D341Med (cell line): ENCODE measurements at regions not wholly inside any gene's neighbourhood (a gene's known extent, or its start where the extent isn't known, plus 50 kb on each side); places are given as distances from the start of the nearest gene placed in this dataset.
A peak's percentile ranks its signal among the peaks of the same experiment; 100 is the strongest.

Source experiments
- DNase-seq: peaks from one replicate; pipeline ENCODE4 v3.0.0; 2012; ENCODE audit warnings: low spot score

GRCh38 chr2:49255409-49255971 lies 101.2 kb upstream of the FSHR start:
- peak; percentile 19 for DNase-seq

GRCh38 chr2:49254401-49254800 lies 100.1 kb upstream of the FSHR start:
- no peak for DNase-seq

- DNase-seq, result no peak
Measured at GRCh38 chr2:49251766-49252165, 97.5 kb upstream of the FSHR start.

- DNase-seq, result no peak
Measured at GRCh38 chr2:49251251-49251650, 96.9 kb upstream of the FSHR start.

GRCh38 chr2:49248506-49248905 lies 94.2 kb upstream of the FSHR start:
- no peak for DNase-seq

GRCh38 chr2:49241991-49242390 lies 87.7 kb upstream of the FSHR start:
- DNase-seq, result no peak

GRCh38 chr2:49241501-49241900 lies 87.2 kb upstream of the FSHR start:
- DNase-seq, result no peak

GRCh38 chr2:49240608-49241007 lies 86.3 kb upstream of the FSHR start:
- no peak for DNase-seq

GRCh38 chr2:49238604-49238960 lies 84.3 kb upstream of the FSHR start:
- no peak for DNase-seq

GRCh38 chr2:49237867-49238603 lies 83.7 kb upstream of the FSHR start:
- no peak for DNase-seq

- DNase-seq, result no peak
Measured at GRCh38 chr2:49236316-49236715, 82.0 kb upstream of the FSHR start.

GRCh38 chr2:49226360-49226759 lies 72.0 kb upstream of the FSHR start:
- no peak for DNase-seq

- DNase-seq, result no peak
Measured at GRCh38 chr2:49225126-49225525, 70.8 kb upstream of the FSHR start.

GRCh38 chr2:49224426-49225010 lies 70.2 kb upstream of the FSHR start:
- DNase-seq, result no peak

GRCh38 chr2:49222975-49223528 lies 68.7 kb upstream of the FSHR start:
- DNase-seq, result no peak

- no peak for DNase-seq
Measured at GRCh38 chr2:49219741-49220140, 65.4 kb upstream of the FSHR start.

- DNase-seq, result no peak
Measured at GRCh38 chr2:49210191-49210590, 55.9 kb upstream of the FSHR start.

GRCh38 chr2:49207204-49207603 lies 52.9 kb upstream of the FSHR start:
- DNase-seq, result no peak
